AG04450 (cell line): ENCODE measurements at regions not wholly inside any gene's neighbourhood (a gene's known extent, or its start where the extent isn't known, plus 50 kb on each side); places are given as distances from the start of the nearest gene placed in this dataset.
A peak's percentile ranks its signal among the peaks of the same experiment; 100 is the strongest.

ENCODE experiments used
- CTCF ChIA-PET: fragments of 300-600, 350-600 bp; formaldehyde crosslinking; extraction: SDS; loops from one replicate; lab custom pipeline; 2022; ENCODE audit warnings: antibody characterized with exemption, inconsistent platforms; lab: Charles Lee
- POLR2A ChIA-PET: fragments of 350-600 bp; formaldehyde crosslinking; extraction: SDS; loops from one replicate; lab custom pipeline; 2021; ENCODE audit warnings: antibody characterized with exemption, inconsistent platforms; lab: Yijun Ruan, JAX
- DNase-seq: peaks from one replicate; pipeline ENCODE4 v3.0.0-alpha.2; 2011; ENCODE audit warnings: low read depth, low spot score
- H3K27ac ChIP-seq: one replicate; pipeline ENCODE4 v1.5.1; 2012; ENCODE audit warnings: low read depth, low read length, control low read depth
- H3K27me3 ChIP-seq: one replicate; pipeline ENCODE4 v1.6.0; 2012; ENCODE audit warnings: low read length; ENCODE audit not compliant: control insufficient read depth, insufficient read depth
- H3K4me3 ChIP-seq: 2 replicates; pipeline ENCODE4 v1.5.1; 2011; ENCODE audit warnings: mild to moderate bottlenecking, low read depth, low read length, control low read depth
- H3K9me3 ChIP-seq: 2 replicates; pipeline ENCODE4 v1.5.1; 2012; ENCODE audit warnings: low read length; ENCODE audit not compliant: control insufficient read depth, insufficient read depth
- CTCF ChIP-seq: IDR thresholded peaks from 2 replicates; pipeline ENCODE4 v1.5.1; 2011; ENCODE audit warnings: low read depth, low read length, control low read depth, inconsistent platforms

DNA sequence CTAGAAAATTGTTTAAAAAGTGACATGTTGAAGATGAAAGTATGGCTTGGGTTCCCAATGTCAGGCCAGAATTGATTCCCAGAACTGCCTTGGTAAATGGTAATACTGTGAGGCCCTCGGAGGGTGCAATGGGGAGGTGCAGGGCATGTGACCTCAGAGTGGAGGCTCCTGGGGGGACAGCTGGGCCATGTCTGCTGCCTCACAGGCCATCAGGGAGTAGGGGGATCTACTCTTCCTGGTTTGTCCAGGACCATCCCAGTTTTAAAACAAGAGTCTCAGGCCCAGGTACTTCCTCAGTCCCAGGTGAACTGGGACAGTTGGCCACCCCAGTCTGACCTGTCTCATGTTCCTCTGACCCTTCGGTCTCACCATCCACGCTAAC lies 55.3 kb upstream of the SNX9 start:
- no peak for TF ChIP-seq CTCF
- DNase-seq: no peak
- H3K4me3 ChIP-seq: no peak overlapping the region
- ChIA-PET CTCF (no interaction called here), POLR2A (no interaction called here)
- H3K27ac ChIP-seq: no peak overlapping the region
- H3K27me3 ChIP-seq: no peaks in the 10 kb centered on the region
- H3K9me3 ChIP-seq: no peaks in the 10 kb centered on the region

- no peaks in the 10 kb centered on the region for H3K27me3 ChIP-seq
- no peak for TF ChIP-seq CTCF
- POLR2A ChIA-PET: no interaction called here
- H3K27ac ChIP-seq: no peak overlapping the region
- no peaks in the 10 kb centered on the region for H3K9me3 ChIP-seq
- no peak for DNase-seq
- CTCF ChIA-PET: no interaction called here
- no peak overlapping the region for H3K4me3 ChIP-seq
Observed at GRCh38 chr6:157768304-157768703, 54.7 kb upstream of the SNX9 start.

DNA sequence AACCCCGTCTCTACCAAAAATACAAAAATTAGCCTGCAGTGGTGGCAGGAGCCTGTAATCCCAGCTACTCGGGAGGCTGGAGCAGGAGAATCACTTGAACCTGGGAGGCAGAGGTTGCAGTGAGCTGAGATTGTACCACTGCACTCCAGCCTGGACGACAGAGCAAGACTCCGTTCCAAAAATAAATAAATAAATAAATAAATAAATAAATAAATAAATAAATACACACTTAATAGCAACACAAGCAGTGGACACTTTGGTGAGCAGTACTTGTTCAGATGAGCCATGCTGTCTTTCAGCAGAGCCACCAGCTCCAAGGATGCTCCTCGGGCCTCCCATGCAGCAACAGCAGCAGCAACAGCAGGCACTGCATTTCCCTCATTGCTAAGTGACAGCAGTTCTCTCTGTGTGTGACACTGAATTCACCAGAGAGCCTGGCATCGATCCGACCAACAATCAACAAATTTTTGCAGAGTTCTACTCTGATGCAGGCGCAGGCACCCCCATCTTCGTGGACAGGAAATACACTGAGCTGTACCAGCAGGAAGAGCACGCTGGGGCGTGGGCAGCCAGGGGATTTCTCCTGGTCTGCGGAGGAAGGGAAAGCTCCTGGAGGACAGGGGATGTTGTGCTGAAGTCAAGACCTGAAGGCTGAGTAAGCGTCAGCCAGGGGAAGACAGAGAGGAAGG lies 54.0 kb upstream of the SNX9 start:
- ChIA-PET POLR2A (no interaction called here), CTCF (interaction anchor here (0.9 to 2.1 kb wide), 2 partner anchors 101 to 105 kb away, joined by 3 to 6 read pairs; no protein-coding TSS in a partner anchor)
- H3K27ac ChIP-seq: no peak overlapping the region

GRCh38 chr6:157769776-157770426 lies 53.1 kb upstream of the SNX9 start:
- no peaks in the 10 kb centered on the region for H3K27me3 ChIP-seq
- H3K4me3 ChIP-seq: no peak overlapping the region
- ChIA-PET CTCF (interaction anchor here (0.9 to 2.1 kb wide), 4 partner anchors 14 to 256 kb away, joined by 3 to 14 read pairs (median 4); no protein-coding TSS in a partner anchor), POLR2A (no interaction called here)
- H3K9me3 ChIP-seq: no peaks in the 10 kb centered on the region
- no peak for DNase-seq
- peak overlapping the region; percentile 11 for H3K27ac ChIP-seq
- no peak for TF ChIP-seq CTCF

More for the DNA sequence above, 54.0 kb upstream of the SNX9 start:
- Histone ChIP-seq H3K4me3 (no peak overlapping the region), H3K27me3 (no peaks in the 10 kb centered on the region), H3K9me3 (no peaks in the 10 kb centered on the region)
- no peak for TF ChIP-seq CTCF
- DNase-seq: no peak

DNA sequence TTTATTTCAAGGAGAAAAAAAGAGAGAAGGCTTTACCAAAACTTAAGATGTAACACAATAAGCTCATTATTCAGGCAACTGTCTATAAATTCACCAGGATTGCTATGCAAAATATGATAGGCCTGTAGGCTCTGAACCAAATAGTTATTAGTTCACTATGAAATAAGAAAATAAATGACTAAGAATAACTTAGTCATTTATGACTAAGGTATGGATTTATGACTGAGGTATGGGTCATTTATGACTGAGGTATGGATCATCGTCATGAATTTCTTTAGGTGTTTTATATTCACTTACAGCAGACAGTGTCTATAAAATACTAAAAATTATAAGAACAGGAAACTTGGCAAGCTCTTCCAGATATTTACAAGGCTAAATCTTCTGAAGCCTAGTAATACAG lies 52.1 kb upstream of the SNX9 start:
- POLR2A ChIA-PET: no interaction called here
- no peak for TF ChIP-seq CTCF

More for the DNA sequence above, 52.1 kb upstream of the SNX9 start:
- no peak overlapping the region for H3K4me3 ChIP-seq
- H3K9me3 ChIP-seq: no peaks in the 10 kb centered on the region
- H3K27ac ChIP-seq: no peak overlapping the region
- no peaks in the 10 kb centered on the region for H3K27me3 ChIP-seq
- DNase-seq: no peak
- CTCF ChIA-PET: interaction anchor here (0.9 to 2.1 kb wide), 4 partner anchors 15 to 255 kb away, joined by 3 to 14 read pairs (median 6); no protein-coding TSS in a partner anchor
